Chondrocyte (in vitro differentiated cells): ENCODE measurements at regions not wholly inside any gene's neighbourhood (a gene's known extent, or its start where the extent isn't known, plus 50 kb on each side); places are given as distances from the start of the nearest gene placed in this dataset.

Experiments used
- DNase-seq: peaks from one replicate; pipeline ENCODE4 v3.0.0; 2021; ENCODE audit warnings: mixed read lengths, low spot score
- H3K27ac Mint-ChIP-seq: one replicate; pipeline ENCODE4 v1.8.0; 2021; ENCODE audit warnings: mild to moderate bottlenecking, moderate library complexity, mixed read lengths; ENCODE audit not compliant: unreplicated experiment
- H3K27me3 Mint-ChIP-seq: 2 replicates; pipeline ENCODE4 v1.8.0; 2021; ENCODE audit warnings: low read depth, mixed read lengths
- H3K36me3 Mint-ChIP-seq: 2 replicates; pipeline ENCODE4 v1.8.0; 2021; ENCODE audit warnings: low read depth, mixed read lengths
- H3K4me1 Mint-ChIP-seq: 2 replicates; pipeline ENCODE4 v1.8.0; 2021; ENCODE audit warnings: low read depth, mild to moderate bottlenecking, mixed read lengths
- H3K4me3 Mint-ChIP-seq: one replicate; pipeline ENCODE4 v1.8.0; 2021; ENCODE audit warnings: mild to moderate bottlenecking, moderate library complexity, mixed read lengths; ENCODE audit not compliant: unreplicated experiment
- H3K9me3 Mint-ChIP-seq: 2 replicates; pipeline ENCODE4 v1.8.0; 2021; ENCODE audit warnings: low read depth, mixed read lengths
- CTCF ChIP-seq: fragments of 200-600 bp; sonication (generic); IDR thresholded peaks from 2 replicates; pipeline ENCODE4 v1.5.0; 2021; ENCODE audit warnings: antibody characterized with exemption, mild to moderate bottlenecking, moderate library complexity

- DNase-seq = no peak
- Mint-ChIP-seq H3K4me1 (peaks cover 2% of the 10 kb centered on the region), H3K4me3 (no peak overlapping the region)
Observed at GRCh38 chr1:114338191-114338890, 172.7 kb downstream of the TRIM33 start.

GRCh38 chr1:114337417-114337816 lies 173.6 kb downstream of the TRIM33 start:
- DNase-seq = no peak
- H3K27me3 Mint-ChIP-seq = peaks cover 22% of the 10 kb centered on the region
- H3K36me3 Mint-ChIP-seq = no peaks in the 10 kb centered on the region
- no peak for TF ChIP-seq CTCF
- peaks cover 4% of the 10 kb centered on the region for H3K9me3 Mint-ChIP-seq
- H3K27ac Mint-ChIP-seq = no peak overlapping the region
- H3K4me3 Mint-ChIP-seq = no peak overlapping the region
- peaks cover 2% of the 10 kb centered on the region for H3K4me1 Mint-ChIP-seq

More at GRCh38 chr1:114338191-114338890, 172.7 kb downstream of the TRIM33 start:
- no peak for TF ChIP-seq CTCF
- Mint-ChIP-seq H3K9me3 (peaks cover 4% of the 10 kb centered on the region), H3K36me3 (no peaks in the 10 kb centered on the region), H3K27me3 (peaks cover 17% of the 10 kb centered on the region), H3K27ac (no peak overlapping the region)

- no peak overlapping the region for H3K4me3 Mint-ChIP-seq
- H3K9me3 Mint-ChIP-seq = peaks cover 4% of the 10 kb centered on the region
- no peak for DNase-seq
- no peaks in the 10 kb centered on the region for H3K36me3 Mint-ChIP-seq
- no peaks in the 10 kb centered on the region for H3K4me1 Mint-ChIP-seq
- TF ChIP-seq CTCF = no peak
- peaks cover 28% of the 10 kb centered on the region for H3K27me3 Mint-ChIP-seq
- H3K27ac Mint-ChIP-seq = no peak overlapping the region
Observed at GRCh38 chr1:114336360-114336759, 174.6 kb downstream of the TRIM33 start.

GRCh38 chr1:114335273-114335672 lies 175.7 kb downstream of the TRIM33 start:
- Mint-ChIP-seq H3K9me3 (peaks cover 4% of the 10 kb centered on the region), H3K27ac (no peak overlapping the region)
- TF ChIP-seq CTCF = no peak

GRCh38 chr1:114334297-114334696 lies 176.7 kb downstream of the TRIM33 start:
- H3K9me3 Mint-ChIP-seq = peaks cover 4% of the 10 kb centered on the region
- TF ChIP-seq CTCF = no peak
- DNase-seq = no peak

More at GRCh38 chr1:114335273-114335672, 175.7 kb downstream of the TRIM33 start:
- Mint-ChIP-seq H3K27me3 (peaks cover 29% of the 10 kb centered on the region), H3K36me3 (no peaks in the 10 kb centered on the region), H3K4me3 (no peak overlapping the region), H3K4me1 (no peaks in the 10 kb centered on the region)
- no peak for DNase-seq

More at GRCh38 chr1:114334297-114334696, 176.7 kb downstream of the TRIM33 start:
- Mint-ChIP-seq H3K4me1 (no peaks in the 10 kb centered on the region), H3K27ac (no peak overlapping the region), H3K4me3 (no peak overlapping the region), H3K27me3 (peaks cover 33% of the 10 kb centered on the region), H3K36me3 (no peaks in the 10 kb centered on the region)
